Gastroesophageal sphincter (tissue), 4 donors: ENCODE measurements at regions not wholly inside any gene's neighbourhood (a gene's known extent, or its start where the extent isn't known, plus 50 kb on each side); places are given as distances from the start of the nearest gene placed in this dataset.

Experiments
- ATAC-seq: fragments of 150-250 bp; one replicate; pipeline ENCODE4 v1.9.1; 2016; ENCODE audit warnings: mild to moderate bottlenecking, moderate library complexity
- H3K27ac ChIP-seq, 4 donors: fragments of 200-600 bp; sonication (generic) in 3 of 4; 1 replicate in 3 of 4; 2 replicates in 1 of 4; pipeline ENCODE4 v1.5.1; 2016 to 2019
- H3K27me3 ChIP-seq: fragments of 200-600 bp; sonication (generic); one replicate; pipeline ENCODE4 v1.5.1; 2019
- H3K36me3 ChIP-seq, 2 donors: fragments of 200-600 bp; sonication (generic); one replicate each; pipeline ENCODE4 v1.5.1; 2019; ENCODE audit warnings: control low read depth in 1 of 2
- H3K4me1 ChIP-seq, 3 donors: fragments of 200-600 bp; sonication (generic); 1 replicate in 2 of 3; 2 replicates in 1 of 3; pipeline ENCODE4 v1.5.1; 2016 to 2019; ENCODE audit warnings: control low read depth in 2 of 3
- H3K4me3 ChIP-seq, 2 donors: fragments of 200-600 bp; sonication (generic); one replicate each; pipeline ENCODE4 v1.5.1; 2019; ENCODE audit warnings: mild to moderate bottlenecking in 1 of 2, moderate library complexity in 1 of 2
- H3K9me3 ChIP-seq, 3 donors: fragments of 200-600 bp; sonication (generic); one replicate each; pipeline ENCODE4 v1.5.1; 2017 to 2019; ENCODE audit warnings: control low read depth in 2 of 3
- EP300 ChIP-seq: sonication (generic); formaldehyde crosslinking; IDR thresholded peaks from one replicate; pipeline ENCODE4 v1.6.1; 2017; ENCODE audit warnings: antibody characterized with exemption, mild to moderate bottlenecking
- POLR2A ChIP-seq, 2 donors: fragments of 450-650 bp; IDR thresholded peaks; one replicate each; pipeline ENCODE4 v1.6.1; 2017; ENCODE audit warnings: antibody characterized with exemption in 2 of 2, mild to moderate bottlenecking in 2 of 2, moderate library complexity in 1 of 2
- POLR2AphosphoS5 ChIP-seq: sonication (generic); formaldehyde crosslinking; IDR thresholded peaks from one replicate; pipeline ENCODE4 v1.6.1; 2017; ENCODE audit warnings: antibody characterized with exemption
- WGBS, 2 donors: methylation state at CpG; one replicate each; pipeline ENCODE4 v1.1.5; 2018; ENCODE audit warnings: low coverage in 1 of 2; 5-methylcytosine and 5-hydroxymethylcytosine counted together
- TF ChIP-seq, protein P1 (sequence below), 4 experiments: fragments of 200-600 bp in 2 of 4; fragments of 450-650 bp in 2 of 4; sonication (generic) in 1 of 4; IDR thresholded peaks; one replicate each; pipeline ENCODE4 v1.5.1; 2017 to 2019; ENCODE audit warnings: antibody characterized with exemption in 4 of 4, mild to moderate bottlenecking in 2 of 4, moderate library complexity in 2 of 4

DNA sequence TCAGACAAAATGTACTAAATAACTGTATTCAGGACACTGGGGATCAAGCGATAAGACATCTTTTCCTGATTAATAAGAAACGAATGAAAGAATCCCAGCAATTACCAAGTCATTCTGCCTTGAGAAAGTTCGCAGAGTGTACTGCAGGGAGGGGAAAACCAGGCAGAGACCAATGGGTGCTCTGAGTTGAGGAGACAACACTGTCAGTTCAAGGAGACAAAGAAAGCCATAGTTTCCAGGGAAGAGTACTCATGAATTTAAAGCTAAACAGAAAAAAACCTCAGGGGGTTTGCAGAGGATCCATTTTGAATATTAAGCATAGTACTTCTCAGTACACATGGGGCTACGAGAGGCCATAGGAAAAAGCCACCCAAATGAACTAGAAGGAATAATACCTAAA, 573.0 kb downstream of the KCTD8 start:
- H3K27ac ChIP-seq: no peak overlapping the region
- no peaks in the 10 kb centered on the region for H3K27me3 ChIP-seq
- H3K4me1 ChIP-seq: no peaks in the 10 kb centered on the region
- peaks cover 0 to 4% (median 0%) of the 10 kb centered on the region in 3 donors for H3K9me3 ChIP-seq
- no peak for ATAC-seq
- TF ChIP-seq, protein P1, sequence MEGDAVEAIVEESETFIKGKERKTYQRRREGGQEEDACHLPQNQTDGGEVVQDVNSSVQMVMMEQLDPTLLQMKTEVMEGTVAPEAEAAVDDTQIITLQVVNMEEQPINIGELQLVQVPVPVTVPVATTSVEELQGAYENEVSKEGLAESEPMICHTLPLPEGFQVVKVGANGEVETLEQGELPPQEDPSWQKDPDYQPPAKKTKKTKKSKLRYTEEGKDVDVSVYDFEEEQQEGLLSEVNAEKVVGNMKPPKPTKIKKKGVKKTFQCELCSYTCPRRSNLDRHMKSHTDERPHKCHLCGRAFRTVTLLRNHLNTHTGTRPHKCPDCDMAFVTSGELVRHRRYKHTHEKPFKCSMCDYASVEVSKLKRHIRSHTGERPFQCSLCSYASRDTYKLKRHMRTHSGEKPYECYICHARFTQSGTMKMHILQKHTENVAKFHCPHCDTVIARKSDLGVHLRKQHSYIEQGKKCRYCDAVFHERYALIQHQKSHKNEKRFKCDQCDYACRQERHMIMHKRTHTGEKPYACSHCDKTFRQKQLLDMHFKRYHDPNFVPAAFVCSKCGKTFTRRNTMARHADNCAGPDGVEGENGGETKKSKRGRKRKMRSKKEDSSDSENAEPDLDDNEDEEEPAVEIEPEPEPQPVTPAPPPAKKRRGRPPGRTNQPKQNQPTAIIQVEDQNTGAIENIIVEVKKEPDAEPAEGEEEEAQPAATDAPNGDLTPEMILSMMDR (IDR thresholded peaks at IDR 0.05): no peak
- TF ChIP-seq POLR2A (IDR thresholded peaks at IDR 0.05) (no peak), EP300 (no peak), POLR2AphosphoS5 (no peak)
- H3K36me3 ChIP-seq: no peaks in the 10 kb centered on the region
- H3K4me3 ChIP-seq: no peak overlapping the region
- 67 to 90% methylated on average over 2 to 4 of the region's 4 CpGs for WGBS, 2 donors

DNA sequence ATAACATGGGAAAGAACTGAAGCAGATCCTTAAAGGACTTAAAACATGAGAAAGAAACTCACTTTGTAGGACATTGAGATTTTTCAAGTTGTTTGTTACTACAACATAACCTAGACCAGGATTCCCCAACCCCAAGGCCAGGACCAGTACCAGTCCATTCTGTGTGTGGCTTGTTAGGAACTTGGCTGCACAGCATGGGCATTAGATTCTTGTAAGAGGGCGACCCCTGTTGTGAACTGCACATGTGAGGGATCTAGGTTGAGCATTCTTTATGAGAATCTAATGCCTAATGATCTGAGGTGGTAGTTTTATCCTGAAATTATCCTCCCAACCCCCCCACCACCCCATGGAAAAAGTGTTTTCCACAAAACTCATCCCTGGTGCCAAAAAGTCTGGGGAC, 566.1 kb downstream of the KCTD8 start:
- H3K9me3 ChIP-seq: no peaks in the 10 kb centered on the region
- no peaks in the 10 kb centered on the region for H3K27me3 ChIP-seq
- H3K27ac ChIP-seq: no peak overlapping the region
- H3K36me3 ChIP-seq: no peaks in the 10 kb centered on the region
- 82 to 83% methylated on average over 1 of the region's 1 CpG for WGBS, 2 donors
- no peaks in the 10 kb centered on the region for H3K4me1 ChIP-seq
- H3K4me3 ChIP-seq: no peak overlapping the region
- ATAC-seq: no peak
- TF ChIP-seq POLR2AphosphoS5 (no peak), EP300 (no peak), POLR2A (IDR thresholded peaks at IDR 0.05) (no peak)
- TF ChIP-seq, protein P1 (IDR thresholded peaks at IDR 0.05): no peak

DNA sequence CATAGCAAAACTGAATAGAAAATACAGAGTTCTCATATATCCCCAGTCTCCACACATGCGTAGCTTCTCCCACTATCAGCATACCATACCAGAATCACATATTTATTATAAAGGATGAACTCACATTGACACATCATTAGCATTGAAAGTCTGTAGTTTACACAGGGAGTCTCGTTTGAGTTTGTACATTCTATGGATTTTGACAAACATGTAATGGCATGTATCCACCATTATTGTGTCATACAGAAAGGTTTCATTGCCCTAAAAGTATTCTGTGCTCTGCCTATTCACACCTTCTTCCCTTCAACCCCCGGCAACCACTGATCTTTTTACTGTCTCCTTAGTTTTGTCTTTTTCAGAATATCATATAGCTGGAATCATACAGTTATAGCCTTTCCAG, 562.4 kb downstream of the KCTD8 start:
- WGBS, 2 donors: 65 to 66% methylated on average over 3 of the region's 3 CpGs
- H3K27me3 ChIP-seq: no peaks in the 10 kb centered on the region
- no peaks in the 10 kb centered on the region for H3K9me3 ChIP-seq
- no peak overlapping the region for H3K4me3 ChIP-seq
- H3K27ac ChIP-seq: no peak overlapping the region
- TF ChIP-seq POLR2AphosphoS5: no peak
- TF ChIP-seq, protein P1 (IDR thresholded peaks at IDR 0.05): no peak
- TF ChIP-seq POLR2A (IDR thresholded peaks at IDR 0.05): no peak
- no peak for TF ChIP-seq EP300
- no peak for ATAC-seq
- H3K36me3 ChIP-seq: no peaks in the 10 kb centered on the region
- H3K4me1 ChIP-seq: no peaks in the 10 kb centered on the region

DNA sequence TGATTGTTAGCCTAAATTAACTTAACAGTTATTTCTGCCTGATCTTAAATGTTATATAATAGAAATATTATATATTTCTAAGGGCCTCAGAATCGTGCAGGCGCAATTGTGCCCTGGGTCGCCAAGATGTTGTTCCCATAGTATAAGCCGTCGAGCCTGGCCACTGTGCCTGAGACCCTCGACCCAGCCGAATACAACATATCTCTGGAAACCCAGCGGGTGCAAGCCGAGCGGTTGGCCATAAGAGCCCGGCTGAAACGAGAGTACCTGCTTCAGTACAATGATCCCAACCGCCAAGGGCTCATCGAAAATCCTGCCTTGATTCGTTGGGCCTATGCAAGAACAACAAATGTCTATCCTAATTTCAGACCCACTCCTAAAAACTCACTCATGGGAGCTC, 549.8 kb downstream of the KCTD8 start:
- Histone ChIP-seq H3K4me1 (no peaks in the 10 kb centered on the region), H3K27me3 (no peaks in the 10 kb centered on the region), H3K36me3 (no peaks in the 10 kb centered on the region), H3K4me3 (no peak overlapping the region), H3K9me3 (no peaks in the 10 kb centered on the region), H3K27ac (no peak overlapping the region)
- no peak for ATAC-seq
- TF ChIP-seq POLR2A (IDR thresholded peaks at IDR 0.05) (no peak), POLR2AphosphoS5 (no peak), EP300 (no peak)
- TF ChIP-seq, protein P1 (IDR thresholded peaks at IDR 0.05): no peak
- WGBS, 2 donors: 87 to 90% methylated on average over 5 to 6 of the region's 15 CpGs

DNA sequence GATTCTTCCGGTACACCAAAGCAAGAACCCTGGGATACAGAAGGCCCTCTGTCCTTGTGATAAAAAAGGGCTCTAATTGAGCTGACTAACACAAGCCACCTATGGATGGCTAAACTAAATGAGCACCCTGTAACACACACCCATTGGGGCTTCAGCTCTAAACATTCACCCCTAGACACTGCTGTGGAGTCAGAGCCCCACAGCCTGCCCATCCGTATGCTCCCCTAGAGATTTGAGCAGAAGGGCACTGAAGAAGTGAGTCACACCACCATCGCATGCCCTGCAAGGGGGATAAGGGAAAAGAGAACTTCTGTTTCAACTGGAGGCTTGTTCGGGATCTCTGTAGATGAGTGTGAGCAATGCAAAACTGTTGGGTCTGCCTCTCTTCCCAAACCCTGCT, 545.2 kb downstream of the KCTD8 start:
- TF ChIP-seq POLR2A (IDR thresholded peaks at IDR 0.05) (no peak), POLR2AphosphoS5 (no peak), EP300 (no peak)
- TF ChIP-seq, protein P1 (IDR thresholded peaks at IDR 0.05): no peak
- WGBS, 2 donors: 84% methylated on average over 3 of the region's 4 CpGs; no CpG with 5 or more reads in 1 of the 2 donors
- Histone ChIP-seq H3K36me3 (no peaks in the 10 kb centered on the region), H3K27me3 (no peaks in the 10 kb centered on the region), H3K4me1 (no peaks in the 10 kb centered on the region), H3K27ac (no peak overlapping the region), H3K9me3 (no peaks in the 10 kb centered on the region), H3K4me3 (no peak overlapping the region)
- ATAC-seq: no peak
